ENCODE measurements at regions not wholly inside any gene's neighbourhood (a gene's known extent, or its start where the extent isn't known, plus 50 kb on each side); places are given as distances from the start of the nearest gene placed in this dataset.

DNA sequence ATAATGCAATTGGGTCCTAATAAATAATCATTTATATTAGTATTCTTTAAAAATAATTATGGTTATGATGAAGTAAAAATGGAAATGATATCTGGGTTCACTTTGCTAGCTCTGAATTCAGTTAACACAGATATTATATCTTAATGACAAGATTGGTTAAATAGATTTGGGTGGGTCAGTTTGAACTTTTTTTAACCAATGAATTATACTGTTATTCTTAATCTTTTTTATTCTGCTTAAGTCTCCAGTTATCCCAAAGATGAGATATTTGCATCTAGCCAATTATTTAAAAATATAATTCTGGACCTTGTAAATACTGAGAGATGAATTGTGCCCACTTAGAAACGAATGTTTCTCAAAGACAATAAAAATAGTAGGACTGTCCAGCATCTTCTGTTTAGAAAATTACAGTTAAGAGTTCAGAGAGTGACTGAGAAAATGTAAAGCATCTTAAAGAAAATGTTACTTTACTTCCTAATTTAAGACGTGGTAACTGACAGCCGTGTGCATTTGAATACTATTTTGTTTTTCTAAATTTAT lies 345.2 kb downstream of the USP25 start:
- no peak for DNase-seq

GRCh38 chr21:16075649-16076282 lies 346.0 kb downstream of the USP25 start:
- no peak for DNase-seq

DNA sequence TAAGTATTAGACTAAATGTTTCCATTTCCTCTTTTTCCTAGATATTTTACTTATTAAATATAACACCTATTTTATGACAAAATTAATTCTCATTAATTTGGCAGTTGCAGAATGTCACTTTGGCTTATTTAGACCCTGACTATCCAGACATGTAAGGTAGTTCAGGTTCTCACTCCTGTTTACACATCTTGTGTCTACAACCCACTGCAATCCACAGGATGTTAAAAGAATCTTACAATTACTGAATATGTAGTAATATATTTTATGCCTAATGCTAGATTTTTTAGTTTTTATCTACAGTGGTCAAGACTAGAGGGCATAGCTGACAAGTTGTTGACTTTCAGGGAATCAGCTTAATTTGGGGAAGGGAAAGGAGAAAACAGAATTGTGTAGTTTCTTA lies 346.7 kb downstream of the USP25 start:
- DNase-seq, result no peak

DNA sequence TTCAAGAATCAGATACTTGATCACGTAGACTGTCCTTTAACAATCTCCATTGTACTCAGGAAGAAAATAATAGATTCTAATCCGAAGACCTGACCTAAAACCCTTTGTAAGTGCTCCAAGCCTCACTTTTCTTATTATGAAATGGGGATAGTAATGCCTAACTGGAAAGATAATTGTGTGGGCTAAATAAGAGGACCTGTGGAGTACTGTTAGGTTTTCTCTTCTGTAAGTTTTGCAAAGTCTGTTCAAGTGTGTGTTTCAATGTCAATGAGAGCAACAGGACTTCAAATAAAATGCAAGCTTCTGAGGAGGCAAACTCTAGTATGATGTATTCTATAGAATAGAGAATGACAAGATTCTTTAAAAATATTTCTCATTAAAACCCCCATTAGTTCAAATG lies 348.6 kb downstream of the USP25 start:
- no peak for DNase-seq

DNA sequence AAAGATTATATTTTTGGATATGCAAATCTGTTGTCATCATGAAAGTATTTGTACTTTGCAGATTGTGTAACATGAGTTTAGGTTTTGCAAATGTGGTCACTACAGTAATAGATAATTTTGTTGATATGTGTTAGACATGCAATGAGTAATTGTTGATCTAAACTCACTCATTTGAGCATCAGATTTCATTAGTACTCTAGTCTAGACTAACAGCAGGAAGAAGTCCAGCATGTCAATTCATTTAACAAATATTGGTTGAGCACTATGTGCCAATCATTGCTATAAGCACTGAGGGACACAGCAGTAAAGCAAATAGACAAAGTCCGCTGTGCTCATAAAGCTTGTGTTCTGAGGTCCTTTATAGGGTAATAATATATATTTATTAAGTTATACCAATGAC lies 350.0 kb downstream of the USP25 start:
- DNase-seq, result no peak

GRCh38 chr21:16081304-16081703 lies 351.5 kb downstream of the USP25 start:
- no peak for DNase-seq

- no peak for DNase-seq
These were observed 352.4 kb downstream of the USP25 start for GRCh38 chr21:16082038-16082816.

GRCh38 chr21:16084776-16085364 lies 355.1 kb downstream of the USP25 start:
- DNase-seq, result no peak

DNA sequence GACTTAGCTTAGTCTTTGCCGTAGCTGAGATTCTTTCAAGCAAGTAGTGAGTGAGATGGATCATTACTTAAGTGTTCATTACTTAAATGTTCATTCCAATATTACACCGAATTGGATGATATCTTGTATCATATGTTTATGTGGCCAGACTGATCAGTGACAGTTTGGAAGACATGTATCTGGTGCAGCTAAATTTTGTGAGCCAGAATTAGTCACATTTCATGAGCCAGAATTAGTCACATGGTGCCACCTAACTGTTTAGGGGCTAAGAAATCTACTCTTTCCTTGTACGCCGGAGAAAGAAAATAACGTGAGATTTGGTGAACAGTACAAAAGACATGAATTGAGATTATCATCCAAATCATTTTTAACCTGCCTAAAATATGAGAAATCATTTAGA lies 355.6 kb downstream of the USP25 start:
- no peak for DNase-seq

GRCh38 chr21:16086121-16086520 lies 356.3 kb downstream of the USP25 start:
- no peak for DNase-seq

- no peak for DNase-seq
These were observed 357.2 kb downstream of the USP25 start for GRCh38 chr21:16086936-16087335.

- DNase-seq, result no peak
These were observed 357.7 kb downstream of the USP25 start for GRCh38 chr21:16087523-16087922.

DNA sequence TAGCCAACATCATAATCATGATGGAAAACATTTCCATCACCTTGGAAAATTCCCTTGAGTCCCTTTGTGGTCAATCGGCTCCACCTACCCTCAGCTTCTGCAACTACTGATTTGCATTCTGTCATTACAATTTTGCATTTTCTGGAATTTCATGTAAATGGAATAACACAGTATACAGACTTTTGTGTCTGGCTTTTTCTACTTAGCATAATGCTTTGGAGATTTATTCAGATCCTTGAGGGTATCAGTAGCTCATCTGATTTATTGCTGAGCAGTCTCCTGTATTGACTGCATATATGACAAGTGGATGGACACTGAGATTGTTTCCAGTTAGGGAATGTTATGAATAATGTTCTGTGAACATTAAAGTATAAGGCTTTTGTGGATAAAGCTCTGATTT lies 358.3 kb downstream of the USP25 start:
- DNase-seq, result no peak

GRCh38 chr21:16095005-16095404 lies 365.2 kb downstream of the USP25 start:
- no peak for DNase-seq

DNA sequence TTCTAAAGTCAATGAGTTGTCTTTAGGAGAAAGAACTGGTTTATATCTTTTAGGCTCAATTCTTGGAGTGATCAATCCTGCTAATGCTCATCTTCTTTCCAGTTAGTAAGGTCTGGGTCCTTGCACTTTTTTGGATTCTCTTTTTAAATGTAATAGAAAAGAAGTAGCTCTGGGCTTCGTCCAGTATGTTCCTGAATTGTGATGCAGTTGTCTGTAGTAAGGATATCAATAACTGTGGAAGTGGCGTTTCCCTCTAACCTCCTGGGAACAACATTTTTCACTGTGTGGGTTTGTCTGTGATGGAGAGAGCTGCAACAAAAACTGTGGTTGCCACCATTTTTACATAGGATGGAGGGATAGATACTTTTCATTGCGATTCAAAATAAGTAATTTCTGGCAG lies 367.2 kb downstream of the USP25 start:
- DNase-seq, result no peak

DNA sequence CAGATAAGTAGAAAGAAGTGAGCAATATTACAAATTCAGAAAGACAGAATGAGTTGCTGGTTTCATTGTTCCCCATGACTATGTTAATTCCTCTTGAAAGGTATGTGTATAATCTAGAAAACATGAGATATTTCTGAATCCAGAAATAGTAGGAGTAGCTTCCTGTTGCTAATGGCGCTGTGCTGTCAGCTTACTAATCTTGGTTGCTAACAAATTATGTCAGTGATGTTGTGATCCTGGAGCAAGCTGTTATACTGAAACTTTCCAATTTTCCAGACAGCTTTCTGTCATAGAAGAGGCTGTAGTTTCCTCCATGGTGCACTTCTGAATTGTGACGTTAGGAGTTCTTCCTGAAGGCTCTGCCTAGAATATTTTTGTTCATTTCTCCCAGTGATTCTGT lies 372.3 kb downstream of the USP25 start:
- DNase-seq, result no peak

- no peak for DNase-seq
These were observed 378.8 kb downstream of the USP25 start for GRCh38 chr21:16108561-16109075.

DNA sequence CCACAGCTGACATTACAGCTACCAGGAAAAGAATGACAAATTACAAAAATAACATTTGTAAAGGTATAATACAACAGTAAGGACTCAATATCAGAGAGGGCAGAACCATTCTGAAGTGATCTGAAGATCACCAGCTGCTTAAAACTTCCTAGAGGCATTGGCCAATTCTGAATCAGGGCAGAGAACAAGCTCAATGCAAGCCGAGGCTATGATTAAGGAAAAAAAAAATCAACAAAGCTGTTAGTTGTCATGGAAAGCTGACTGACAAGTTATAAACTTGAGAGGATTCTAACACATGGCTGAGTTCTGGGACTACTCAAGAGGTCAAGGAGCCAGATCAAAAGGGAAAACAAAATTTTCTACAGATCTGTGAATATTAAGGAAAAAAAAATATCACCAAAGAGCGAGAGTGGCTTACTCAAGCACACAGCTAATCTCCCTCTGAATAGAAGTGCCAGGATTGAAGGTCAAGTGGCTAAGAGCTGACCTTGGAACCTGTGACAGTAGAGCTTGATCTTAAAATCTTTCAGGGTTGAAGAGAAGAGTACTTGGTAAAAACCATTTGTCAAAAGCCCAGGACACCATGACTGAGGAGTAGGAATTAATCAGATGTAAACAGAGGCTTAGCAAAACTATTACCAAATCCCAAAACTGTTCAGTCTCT lies 383.4 kb downstream of the USP25 start:
- DNase-seq, result no peak

- no peak for DNase-seq
These were observed 385.7 kb downstream of the USP25 start for GRCh38 chr21:16115461-16115860.

GRCh38 chr21:16116069-16116468 lies 386.3 kb downstream of the USP25 start:
- no peak for DNase-seq

DNA sequence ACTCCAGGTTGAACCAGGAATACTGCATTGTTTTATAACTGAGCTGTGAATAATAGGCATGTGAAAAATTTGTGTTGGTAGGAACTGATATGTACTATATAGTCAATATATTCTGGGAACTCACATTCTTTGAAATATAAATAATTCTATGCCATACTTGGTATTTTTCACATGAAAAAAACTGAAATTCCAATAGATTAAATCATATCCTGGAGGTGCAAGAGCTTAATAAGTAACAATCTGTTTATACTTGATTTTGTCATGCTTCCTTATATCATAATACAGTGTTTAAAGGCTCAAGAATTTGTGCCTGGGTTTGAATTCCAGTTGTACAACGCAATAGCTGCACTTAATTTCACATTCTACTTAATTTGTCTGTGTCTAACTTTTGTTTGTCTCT lies 387.0 kb downstream of the USP25 start:
- DNase-seq, result no peak

- no peak for DNase-seq
These were observed 387.5 kb downstream of the USP25 start for GRCh38 chr21:16117331-16117730.

- no peak for DNase-seq
These were observed 388.2 kb downstream of the USP25 start for GRCh38 chr21:16117851-16118590.
